H1 (cell line): ENCODE measurements at regions not wholly inside any gene's neighbourhood (a gene's known extent, or its start where the extent isn't known, plus 50 kb on each side); places are given as distances from the start of the nearest gene placed in this dataset.
A peak's percentile ranks its signal among the peaks of the same experiment; 100 is the strongest.

Source experiments
- CTCF ChIA-PET: fragments of 300-600 bp; sonication (Branson Sonifier 250); formaldehyde crosslinking; loops from one replicate; lab custom pipeline; 2021; ENCODE audit not compliant: partially characterized antibody; lab: Charles Lee
- POLR2A ChIA-PET: fragments of 300-600 bp; sonication (Branson Sonifier 250); formaldehyde crosslinking; loops from one replicate; lab custom pipeline; 2021; ENCODE audit warnings: inconsistent platforms; ENCODE audit not compliant: partially characterized antibody; lab: Charles Lee
- DNase-seq, 2 experiments: peaks; one replicate each; pipeline versions ENCODE4 v3.0.0 to v3.0.0-alpha.2; 2010 to 2022; ENCODE audit warnings: low spot score in 2 of 2, low read depth in 1 of 2, mixed read lengths in 1 of 2
- FAIRE-seq: peaks from 2 replicates; lab custom pipeline; 2011; peaks lifted over from hg19 to GRCh38; lab: Jason Lieb, UNC
- H2AFZ ChIP-seq: 2 replicates; pipeline ENCODE4 v1.8.1; 2012; ENCODE audit warnings: low read length, inconsistent platforms
- H2AK5ac ChIP-seq: 2 replicates; pipeline ENCODE4 v1.6.1; 2013; ENCODE audit warnings: low read depth, low read length
- H2BK120ac ChIP-seq: replicated peaks from 2 replicates; pipeline ENCODE3; 2013; ENCODE audit warnings: low read depth, low read length, inconsistent platforms
- H2BK12ac ChIP-seq: 2 replicates; pipeline ENCODE4 v1.6.1; 2013; ENCODE audit warnings: low read depth, low read length
- H2BK15ac ChIP-seq: 2 replicates; pipeline ENCODE4 v1.6.1; 2013; ENCODE audit warnings: low read length
- H2BK20ac ChIP-seq: 2 replicates; pipeline ENCODE4 v1.6.1; 2013; ENCODE audit warnings: low read length
- H2BK5ac ChIP-seq: 2 replicates; pipeline ENCODE4 v1.6.1; 2013; ENCODE audit warnings: low read depth, low read length
- H3K14ac ChIP-seq: 2 replicates; pipeline ENCODE4 v1.6.1; 2013; ENCODE audit warnings: inconsistent platforms; ENCODE audit not compliant: insufficient read length
- H3K18ac ChIP-seq: 2 replicates; pipeline ENCODE4 v1.6.1; 2013; ENCODE audit warnings: low read length; ENCODE audit errors: extremely low read depth
- H3K23ac ChIP-seq: 2 replicates; pipeline ENCODE4 v1.6.1; 2013; ENCODE audit warnings: inconsistent platforms; ENCODE audit not compliant: insufficient read length
- H3K23me2 ChIP-seq: 2 replicates; pipeline ENCODE4 v1.6.1; 2013; ENCODE audit warnings: low read depth, low read length
- H3K27ac ChIP-seq: 2 replicates; pipeline ENCODE4 v1.6.1; 2011; ENCODE audit warnings: low read depth, low read length, inconsistent platforms
- H3K27me3 ChIP-seq, 4 experiments: replicated peaks in 1 of 4; 1 replicate in 1 of 4; 2 replicates in 3 of 4; pipeline versions ENCODE4 v1.6.1 to v1.8.1; 2011 to 2013; ENCODE audit warnings: low read length in 3 of 4, mild to moderate bottlenecking in 3 of 4, inconsistent platforms in 2 of 4, mixed read lengths in 2 of 4, moderate library complexity in 1 of 4; ENCODE audit not compliant: control insufficient read depth in 3 of 4, insufficient read depth in 3 of 4; ENCODE audit errors: extremely low read depth in 1 of 4
- H3K36me3 ChIP-seq, 4 experiments: 2 replicates each; pipeline versions ENCODE4 v1.6.1 to v1.8.1; 2011 to 2013; ENCODE audit warnings: mild to moderate bottlenecking in 4 of 4, low read length in 3 of 4, moderate library complexity in 2 of 4, control low read depth in 1 of 4, inconsistent platforms in 1 of 4; ENCODE audit not compliant: insufficient read depth in 4 of 4, control insufficient read depth in 2 of 4
- H3K4ac ChIP-seq: replicated peaks from 2 replicates; pipeline ENCODE3; 2013; ENCODE audit warnings: low read length, low read depth, mixed read lengths, inconsistent platforms; ENCODE audit not compliant: insufficient read length
- H3K4me1 ChIP-seq, 4 experiments: replicated peaks in 1 of 4; 1 replicate in 1 of 4; 2 replicates in 3 of 4; pipeline versions ENCODE4 v1.6.1 to v1.8.1; 2011 to 2013; ENCODE audit warnings: low read length in 3 of 4, inconsistent platforms in 2 of 4, mixed read lengths in 1 of 4; ENCODE audit not compliant: insufficient read depth in 4 of 4, control insufficient read depth in 3 of 4
- H3K4me2 ChIP-seq, 2 experiments: 2 replicates each; pipeline versions ENCODE4 v1.6.1 to v1.8.1; 2011 to 2013; ENCODE audit warnings: low read depth in 2 of 2, low read length in 2 of 2, control low read depth in 1 of 2, inconsistent platforms in 1 of 2, mild to moderate bottlenecking in 1 of 2; ENCODE audit not compliant: insufficient read depth in 1 of 2
- H3K4me3 ChIP-seq, 4 experiments: fragments of 200-600, 300-600 bp in 1 of 4; sonication (generic), shearing (Covaris generic), sonication (Bioruptor Twin) in 1 of 4; 2 replicates each; pipeline versions ENCODE4 v1.5.1 to v1.8.1; 2011 to 2016; ENCODE audit warnings: low read length in 4 of 4, low read depth in 3 of 4, control low read depth in 2 of 4, inconsistent platforms in 2 of 4, mild to moderate bottlenecking in 2 of 4, mixed read lengths in 1 of 4, moderate library complexity in 1 of 4; ENCODE audit not compliant: insufficient read depth in 2 of 4; ENCODE audit errors: extremely low read depth in 1 of 4
- H3K56ac ChIP-seq: replicated peaks from 2 replicates; pipeline ENCODE3; 2013; ENCODE audit warnings: low read depth, mild to moderate bottlenecking, mixed read lengths, low read length, inconsistent platforms; ENCODE audit not compliant: insufficient read length
- H3K79me1 ChIP-seq: 2 replicates; pipeline ENCODE4 v1.6.1; 2013; ENCODE audit warnings: low read depth, low read length, control low read depth
- H3K79me2 ChIP-seq, 2 experiments: 2 replicates each; pipeline versions ENCODE4 v1.6.1 to v1.8.1; 2012 to 2013; ENCODE audit warnings: low read length in 2 of 2, mild to moderate bottlenecking in 2 of 2, inconsistent platforms in 1 of 2; ENCODE audit not compliant: insufficient read depth in 2 of 2, control insufficient read depth in 1 of 2
- H3K9ac ChIP-seq, 4 experiments: replicated peaks in 1 of 4; 1 replicate in 1 of 4; 2 replicates in 3 of 4; pipeline versions ENCODE4 v1.6.1 to v1.8.1; 2011 to 2013; ENCODE audit warnings: low read depth in 3 of 4, low read length in 3 of 4, control low read depth in 2 of 4, mild to moderate bottlenecking in 2 of 4, moderate library complexity in 2 of 4, inconsistent platforms in 1 of 4; ENCODE audit errors: extremely low read depth in 1 of 4
- H3K9me3 ChIP-seq, 2 experiments: 2 replicates each; pipeline versions ENCODE4 v1.6.1 to v1.8.1; 2012 to 2013; ENCODE audit warnings: mild to moderate bottlenecking in 2 of 2, moderate library complexity in 2 of 2, control low read depth in 1 of 2, inconsistent platforms in 1 of 2, low read depth in 1 of 2, low read length in 1 of 2, mixed read lengths in 1 of 2; ENCODE audit not compliant: insufficient read depth in 2 of 2
- H4K20me1 ChIP-seq, 2 experiments: replicated peaks in 1 of 2; 2 replicates each; pipeline versions ENCODE3 to v1.8.1; 2011 to 2013; ENCODE audit warnings: inconsistent platforms in 2 of 2, low read length in 2 of 2, mild to moderate bottlenecking in 1 of 2; ENCODE audit not compliant: insufficient read depth in 2 of 2, control insufficient read depth in 1 of 2
- H4K5ac ChIP-seq: 2 replicates; pipeline ENCODE4 v1.6.1; 2013; ENCODE audit warnings: low read length, low read depth, mixed read lengths, inconsistent platforms; ENCODE audit not compliant: insufficient read length
- H4K8ac ChIP-seq: 2 replicates; pipeline ENCODE4 v1.8.0; 2013; ENCODE audit warnings: mild to moderate bottlenecking, moderate library complexity, low read length, inconsistent platforms; ENCODE audit not compliant: insufficient read depth; ENCODE audit errors: extremely low read depth
- H4K91ac ChIP-seq: replicated peaks from 2 replicates; pipeline ENCODE3; 2013; ENCODE audit warnings: low read length, mixed read lengths, inconsistent platforms; ENCODE audit not compliant: insufficient read length
- RAD21 ChIP-seq, 2 experiments: IDR thresholded peaks in 1 of 2; conservative IDR thresholded peaks in 1 of 2; 2 replicates each; pipeline ENCODE4 v1.6.1; 2011; ENCODE audit warnings: low read depth in 2 of 2, low read length in 2 of 2, improper control_type of control experiment in 1 of 2, inconsistent platforms in 1 of 2, mild to moderate bottlenecking in 1 of 2, moderate library complexity in 1 of 2
- TEAD4 ChIP-seq: IDR thresholded peaks from 2 replicates; pipeline ENCODE4 v1.6.1; 2012; ENCODE audit warnings: low read depth, low read length, inconsistent platforms, mixed read lengths
- WGBS, 2 experiments: shearing (Covaris generic) in 1 of 2; methylation state at CpG; one replicate each; pipeline versions ENCODE4 v1.1.6 to v1.1.7; 2013 to 2015; ENCODE audit warnings: low lambda C conversion rate in 2 of 2, mixed read lengths in 2 of 2, inconsistent platforms in 1 of 2, low coverage in 1 of 2, missing lambda C conversion rate in 1 of 2; ENCODE audit not compliant: insufficient replicate concordance in 2 of 2, insufficient coverage in 1 of 2, insufficient read length in 1 of 2; ENCODE audit errors: extremely low coverage in 1 of 2, missing lambda C conversion rate in 1 of 2; 5-methylcytosine and 5-hydroxymethylcytosine counted together

DNA sequence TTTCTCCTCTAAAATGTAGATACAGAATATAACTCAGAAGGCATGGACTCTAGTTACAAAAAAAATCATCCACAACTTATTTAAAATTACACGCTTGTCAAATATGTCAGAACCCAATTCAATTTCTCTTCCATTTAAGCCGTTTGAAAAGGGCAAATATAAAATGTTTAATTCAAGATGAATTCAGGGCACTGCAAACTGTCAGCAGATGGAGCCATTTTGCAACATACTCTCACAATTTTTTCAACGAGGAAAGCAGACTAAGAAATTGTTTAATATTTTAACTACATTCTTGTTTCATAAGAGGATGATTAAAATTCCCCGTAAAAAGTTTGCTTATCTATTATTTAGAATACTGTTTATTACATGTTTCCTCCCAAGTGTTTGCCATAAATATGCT lies 321.3 kb upstream of the CPXCR1 start:
- no peak overlapping the region for H3K27ac ChIP-seq
- H4K5ac ChIP-seq, result no peak overlapping the region
- H3K14ac ChIP-seq, result no peak overlapping the region
- H3K79me1 ChIP-seq, result no peaks in the 10 kb centered on the region
- H2AFZ ChIP-seq, result no peak overlapping the region
- H2BK5ac ChIP-seq, result no peak overlapping the region
- no peaks in the 10 kb centered on the region for H3K23me2 ChIP-seq
- 95% methylated on average over 4 of the region's 4 CpGs; no CpG with 5 or more reads in 1 of the 2 experiments for WGBS, 2 experiments
- H3K36me3 ChIP-seq, result no peaks in the 10 kb centered on the region
- H3K4me3 ChIP-seq, result no peak overlapping the region
- H2BK120ac ChIP-seq, result no peak overlapping the region
- H3K4me1 ChIP-seq, result no peaks in the 10 kb centered on the region
- H4K8ac ChIP-seq, result no peak overlapping the region
- no peaks in the 10 kb centered on the region for H3K79me2 ChIP-seq
- no peak overlapping the region for H2AK5ac ChIP-seq
- no peak overlapping the region for H3K23ac ChIP-seq
- no peak for FAIRE-seq
- no peaks in the 10 kb centered on the region for H3K27me3 ChIP-seq
- H3K9me3 ChIP-seq, result no peaks in the 10 kb centered on the region
- H3K18ac ChIP-seq, result no peak overlapping the region
- TF ChIP-seq RAD21 (IDR thresholded peaks at IDR 0.05 in 1 of 2, conservative IDR thresholded peaks at IDR 0.05 in 1 of 2; ENCODE audit: low read depth in 2 of 2, low read length in 2 of 2), result peak; percentile 37 to 41
- TF ChIP-seq TEAD4, result no peak
- TF ChIP-seq, all 59 proteins: peak for 1
- Histone ChIP-seq H4K20me1 (no peaks in the 10 kb centered on the region), H3K9ac (no peak overlapping the region), H3K56ac (no peak overlapping the region), H2BK12ac (no peak overlapping the region), H2BK15ac (no peak overlapping the region), H2BK20ac (no peak overlapping the region), H3K4me2 (no peak overlapping the region), H3K4ac (no peak overlapping the region), H4K91ac (no peak overlapping the region)
- POLR2A ChIA-PET, result no interaction called here
- CTCF ChIA-PET, result no interaction called here
- DNase-seq, result no peak
